Caco-2 (cell line): ENCODE measurements at regions not wholly inside any gene's neighbourhood (a gene's known extent, or its start where the extent isn't known, plus 50 kb on each side); places are given as distances from the start of the nearest gene placed in this dataset.

Source experiments
- BruUV-seq: library from RNA; stranded (reverse); fragments of 400-500 nt; replicated peaks from 2 replicates; lab custom pipeline; 2021; lab: Mats Ljungman, UMichigan
- CTCF ChIA-PET: fragments of 300-600 bp; sonication (Branson Sonifier 250); formaldehyde crosslinking; loops from one replicate; lab custom pipeline; 2022; ENCODE audit warnings: antibody characterized with exemption; lab: Charles Lee
- POLR2A ChIA-PET: fragments of 300-600 bp; sonication (Branson Sonifier 250); formaldehyde crosslinking; loops from one replicate; lab custom pipeline; 2022; ENCODE audit warnings: antibody characterized with exemption; lab: Charles Lee
- DNase-seq, 2 experiments: peaks; one replicate each; pipeline versions ENCODE4 v3.0.0 to v3.0.0-alpha.2; 2020 to 2022
- H3K27me3 ChIP-seq: replicated peaks from 2 replicates; pipeline ENCODE4 v1.6.0; 2011; ENCODE audit warnings: low read length; ENCODE audit not compliant: control insufficient read depth, insufficient read depth
- H3K36me3 ChIP-seq: 2 replicates; pipeline ENCODE4 v1.5.1; 2011; ENCODE audit warnings: low read length; ENCODE audit not compliant: control insufficient read depth, insufficient read depth
- H3K4me1 ChIP-seq: fragments of 250-450 bp; sonication (Bioruptor Pico); 2 replicates; pipeline ENCODE4 v1.5.1; 2020; ENCODE audit warnings: mild to moderate bottlenecking
- H3K4me3 ChIP-seq: 2 replicates; pipeline ENCODE4 v1.5.1; 2011; ENCODE audit warnings: low read depth, mild to moderate bottlenecking, control low read depth, low read length
- H3K9me3 ChIP-seq: fragments of 250-450 bp; sonication (Bioruptor Pico); 2 replicates; pipeline ENCODE4 v1.5.1; 2020; ENCODE audit warnings: mild to moderate bottlenecking, moderate library complexity
- H3K27ac Mint-ChIP-seq: one replicate; pipeline ENCODE4 v1.8.0; 2022; ENCODE audit warnings: mixed read lengths; ENCODE audit not compliant: unreplicated experiment
- H3K27me3 Mint-ChIP-seq: one replicate; pipeline ENCODE4 v1.8.0; 2022; ENCODE audit warnings: mixed read lengths; ENCODE audit not compliant: insufficient read depth, unreplicated experiment
- H3K36me3 Mint-ChIP-seq: one replicate; pipeline ENCODE4 v1.8.0; 2022; ENCODE audit warnings: mild to moderate bottlenecking, mixed read lengths; ENCODE audit not compliant: insufficient read depth, unreplicated experiment
- H3K4me1 Mint-ChIP-seq: one replicate; pipeline ENCODE4 v1.8.0; 2022; ENCODE audit warnings: low read depth, mixed read lengths; ENCODE audit not compliant: unreplicated experiment
- H3K4me3 Mint-ChIP-seq: one replicate; pipeline ENCODE4 v1.8.0; 2022; ENCODE audit warnings: mild to moderate bottlenecking, moderate library complexity, mixed read lengths; ENCODE audit not compliant: unreplicated experiment
- H3K9me3 Mint-ChIP-seq: one replicate; pipeline ENCODE4 v1.8.0; 2022; ENCODE audit warnings: mixed read lengths; ENCODE audit not compliant: unreplicated experiment
- CTCF ChIP-seq, 2 experiments: fragments of 200-600 bp in 1 of 2; IDR thresholded peaks; 1 replicate in 1 of 2; 2 replicates in 1 of 2; pipeline versions ENCODE4 v1.5.1 to v1.8.0; 2011 to 2022; ENCODE audit warnings: antibody characterized with exemption in 1 of 2, control low read depth in 1 of 2, inconsistent platforms in 1 of 2, low read depth in 1 of 2, low read length in 1 of 2, mild to moderate bottlenecking in 1 of 2, moderate library complexity in 1 of 2; ENCODE audit not compliant: insufficient read depth in 1 of 2, severe bottlenecking in 1 of 2, unreplicated experiment in 1 of 2
- intact Hi-C: fragments of 100-400 bp; cut with micrococcal nuclease; formaldehyde crosslinking; loops from one replicate; pipeline ENCODE4 v1.10.0; 2022; ENCODE audit not compliant: unreplicated experiment

- no peak for DNase-seq
- no peaks in the 10 kb centered on the region for H3K36me3 ChIP-seq
- no peak for TF ChIP-seq CTCF (IDR thresholded peaks at IDR 0.05; ENCODE audit: insufficient read depth in 1 of 2, low read depth in 1 of 2, low read length in 1 of 2, severe bottlenecking in 1 of 2, unreplicated experiment in 1 of 2)
- no peaks in the 10 kb centered on the region for H3K27me3 ChIP-seq
- CTCF ChIA-PET = no interaction called here
- Mint-ChIP-seq H3K27ac (peak overlapping the region; percentile 93), H3K9me3 (peaks cover 11% of the 10 kb centered on the region), H3K4me1 (peaks cover 24% of the 10 kb centered on the region), H3K36me3 (peaks cover 12% of the 10 kb centered on the region), H3K27me3 (no peaks in the 10 kb centered on the region), H3K4me3 (no peak overlapping the region)
- H3K4me1 ChIP-seq = peaks cover 41% of the 10 kb centered on the region
- H3K9me3 ChIP-seq = peaks cover 10% of the 10 kb centered on the region
- intact Hi-C loops = loop anchor here (2.0 to 5.0 kb wide), 2 partner anchors 47 to 85 kb away; no protein-coding TSS in a partner anchor
- no TSS peak for BruUV-seq
- H3K4me3 ChIP-seq = no peak overlapping the region
- POLR2A ChIA-PET = no interaction called here
These were observed 123.0 kb upstream of the NR2F2 start for GRCh38 chr15:96207377-96208006.

- Histone ChIP-seq H3K27me3 (no peaks in the 10 kb centered on the region), H3K4me3 (no peak overlapping the region), H3K9me3 (peaks cover 10% of the 10 kb centered on the region), H3K36me3 (no peaks in the 10 kb centered on the region), H3K4me1 (peaks cover 35% of the 10 kb centered on the region)
- no peak for TF ChIP-seq CTCF (IDR thresholded peaks at IDR 0.05; ENCODE audit: insufficient read depth in 1 of 2, low read depth in 1 of 2, low read length in 1 of 2, severe bottlenecking in 1 of 2, unreplicated experiment in 1 of 2)
- intact Hi-C loops = loop anchor here (1.0 to 5.0 kb wide), 8 partner anchors 9 to 117 kb away; no protein-coding TSS in a partner anchor
- Mint-ChIP-seq H3K4me1 (peaks cover 24% of the 10 kb centered on the region), H3K4me3 (peak overlapping the region; percentile 52), H3K27ac (peak overlapping the region; percentile 93), H3K27me3 (no peaks in the 10 kb centered on the region), H3K9me3 (peaks cover 11% of the 10 kb centered on the region), H3K36me3 (peaks cover 11% of the 10 kb centered on the region)
- no TSS peak for BruUV-seq
- POLR2A ChIA-PET = interaction anchor here (0.5 to 0.8 kb wide), 2 partner anchors 38 to 56 kb away, joined by 3 read pairs; no protein-coding TSS in a partner anchor
- CTCF ChIA-PET = no interaction called here
- peak; percentile 85 to 92 for DNase-seq
These were observed 121.2 kb upstream of the NR2F2 start for GRCh38 chr15:96209285-96209735.

GRCh38 chr15:96213045-96213444 lies 117.5 kb upstream of the NR2F2 start:
- Histone ChIP-seq H3K9me3 (peaks cover 2% of the 10 kb centered on the region; the same call in 1 of the 2 replicates), H3K27me3 (no peaks in the 10 kb centered on the region), H3K4me1 (peaks cover 37% of the 10 kb centered on the region), H3K4me3 (no peak overlapping the region), H3K36me3 (no peaks in the 10 kb centered on the region; the same call in 1 of the 2 replicates)
- Mint-ChIP-seq H3K9me3 (peaks cover 11% of the 10 kb centered on the region), H3K36me3 (peaks cover 6% of the 10 kb centered on the region), H3K4me3 (no peak overlapping the region), H3K27me3 (no peaks in the 10 kb centered on the region), H3K4me1 (peaks cover 24% of the 10 kb centered on the region), H3K27ac (no peak overlapping the region)
- intact Hi-C loops = no loop called here
- no TSS peak for BruUV-seq
- no peak for TF ChIP-seq CTCF (IDR thresholded peaks at IDR 0.05; ENCODE audit: insufficient read depth in 1 of 2, low read depth in 1 of 2, low read length in 1 of 2, severe bottlenecking in 1 of 2, unreplicated experiment in 1 of 2)
- no peak for DNase-seq
- POLR2A ChIA-PET = no interaction called here
- CTCF ChIA-PET = no interaction called here
